ENCODE measurements at regions not wholly inside any gene's neighbourhood (a gene's known extent, or its start where the extent isn't known, plus 50 kb on each side); places are given as distances from the start of the nearest gene placed in this dataset.
"Not testable (repeated sequence)": the region's sequence is repeated elsewhere in the genome, so short reads cannot be mapped to it uniquely, and the experiment has no call there.

GRCh38 chr9:39550573-39550972 lies 195.1 kb downstream of the SPATA31A1 start:
- H2BK5ac ChIP-seq (ENCODE audit: low read depth, low read length, poor library complexity, severe bottlenecking); H3K9ac ChIP-seq (ENCODE audit: low read length); H2BK120ac ChIP-seq (ENCODE audit: low read depth, low read length); H3K9me3 ChIP-seq (ENCODE audit: control insufficient read depth, low read length); H3K36me3 ChIP-seq (ENCODE audit: control insufficient read depth in 1 of 2, insufficient read depth in 2 of 2, low read depth in 1 of 2, low read length in 2 of 2); H3K79me1 ChIP-seq (replicated peaks; ENCODE audit: low read length, poor library complexity, severe bottlenecking); H3K4me1 ChIP-seq (ENCODE audit: control insufficient read depth, insufficient read depth, low read depth, low read length); H2AFZ ChIP-seq (ENCODE audit: low read depth, low read length); H3K4ac ChIP-seq (ENCODE audit: low read depth in 1 of 2, low read length in 2 of 2); H4K8ac ChIP-seq (ENCODE audit: low read length); H4K91ac ChIP-seq (ENCODE audit: low read length); H3K4me2 ChIP-seq (ENCODE audit: low read length, poor library complexity, severe bottlenecking); H3K18ac ChIP-seq (ENCODE audit: low read depth in 1 of 2, low read length in 2 of 2); H2BK15ac ChIP-seq (ENCODE audit: low read depth, poor library complexity, severe bottlenecking); H3K14ac ChIP-seq (ENCODE audit: low read length in 2 of 2); H3K27ac ChIP-seq (ENCODE audit: low read length, poor library complexity, severe bottlenecking); H2AK5ac ChIP-seq (ENCODE audit: low read length, severe bottlenecking); H3K27me3 ChIP-seq (ENCODE audit: control insufficient read depth in 1 of 2, insufficient read depth in 1 of 2, low read length in 2 of 2); H2BK12ac ChIP-seq (ENCODE audit: low read length in 2 of 2); DNase-seq; H3K4me3 ChIP-seq (ENCODE audit: insufficient read depth in 1 of 2, low read depth in 1 of 2, low read length in 2 of 2); H3K23ac ChIP-seq (ENCODE audit: low read length in 2 of 2): not testable (repeated sequence)
- no CpG with 5 or more reads among the region's 2 CpGs for WGBS

DNA sequence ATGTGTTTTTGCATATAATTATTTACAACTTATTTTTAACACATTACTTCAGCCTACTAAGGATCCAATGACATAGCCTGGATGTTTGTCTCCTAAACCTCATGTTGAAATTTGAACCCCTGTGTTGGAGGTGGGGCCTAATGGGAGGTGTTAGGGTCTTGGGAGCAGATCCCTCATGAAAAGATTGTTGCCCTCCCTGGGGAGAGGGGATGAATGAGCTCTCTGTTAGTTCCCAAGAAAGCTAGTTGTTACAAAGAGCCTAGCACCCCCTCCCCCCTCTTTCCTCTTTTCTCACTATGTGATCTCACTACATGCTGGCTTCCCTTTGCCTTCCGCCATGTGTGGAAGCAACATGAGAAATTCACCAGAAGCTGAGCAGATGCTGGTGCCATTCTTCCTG lies 196.1 kb downstream of the SPATA31A1 start:
- not testable (repeated sequence) for H2BK12ac ChIP-seq (ENCODE audit: low read length in 2 of 2); H3K4me3 ChIP-seq (ENCODE audit: insufficient read depth in 1 of 2, low read depth in 1 of 2, low read length in 2 of 2); H3K36me3 ChIP-seq (ENCODE audit: control insufficient read depth in 1 of 2, insufficient read depth in 2 of 2, low read depth in 1 of 2, low read length in 2 of 2); H2AK5ac ChIP-seq (ENCODE audit: low read length, severe bottlenecking); H3K14ac ChIP-seq (ENCODE audit: low read length in 2 of 2); H2BK120ac ChIP-seq (ENCODE audit: low read depth, low read length); H2BK15ac ChIP-seq (ENCODE audit: low read depth, poor library complexity, severe bottlenecking); H3K4ac ChIP-seq (ENCODE audit: low read depth in 1 of 2, low read length in 2 of 2); H4K91ac ChIP-seq (ENCODE audit: low read length); H2AFZ ChIP-seq (ENCODE audit: low read depth, low read length); H3K27me3 ChIP-seq (ENCODE audit: control insufficient read depth in 1 of 2, insufficient read depth in 1 of 2, low read length in 2 of 2); DNase-seq; H3K79me1 ChIP-seq (replicated peaks; ENCODE audit: low read length, poor library complexity, severe bottlenecking); H3K9ac ChIP-seq (ENCODE audit: low read length); H4K8ac ChIP-seq (ENCODE audit: low read length); H3K18ac ChIP-seq (ENCODE audit: low read depth in 1 of 2, low read length in 2 of 2); H3K9me3 ChIP-seq (ENCODE audit: control insufficient read depth, low read length); H3K27ac ChIP-seq (ENCODE audit: low read length, poor library complexity, severe bottlenecking); H3K23ac ChIP-seq (ENCODE audit: low read length in 2 of 2); H3K4me2 ChIP-seq (ENCODE audit: low read length, poor library complexity, severe bottlenecking); H3K4me1 ChIP-seq (ENCODE audit: control insufficient read depth, insufficient read depth, low read depth, low read length); H2BK5ac ChIP-seq (ENCODE audit: low read depth, low read length, poor library complexity, severe bottlenecking)
- 100% methylated on average over 1 of the region's 1 CpG for whole genome bisulfite sequencing

DNA sequence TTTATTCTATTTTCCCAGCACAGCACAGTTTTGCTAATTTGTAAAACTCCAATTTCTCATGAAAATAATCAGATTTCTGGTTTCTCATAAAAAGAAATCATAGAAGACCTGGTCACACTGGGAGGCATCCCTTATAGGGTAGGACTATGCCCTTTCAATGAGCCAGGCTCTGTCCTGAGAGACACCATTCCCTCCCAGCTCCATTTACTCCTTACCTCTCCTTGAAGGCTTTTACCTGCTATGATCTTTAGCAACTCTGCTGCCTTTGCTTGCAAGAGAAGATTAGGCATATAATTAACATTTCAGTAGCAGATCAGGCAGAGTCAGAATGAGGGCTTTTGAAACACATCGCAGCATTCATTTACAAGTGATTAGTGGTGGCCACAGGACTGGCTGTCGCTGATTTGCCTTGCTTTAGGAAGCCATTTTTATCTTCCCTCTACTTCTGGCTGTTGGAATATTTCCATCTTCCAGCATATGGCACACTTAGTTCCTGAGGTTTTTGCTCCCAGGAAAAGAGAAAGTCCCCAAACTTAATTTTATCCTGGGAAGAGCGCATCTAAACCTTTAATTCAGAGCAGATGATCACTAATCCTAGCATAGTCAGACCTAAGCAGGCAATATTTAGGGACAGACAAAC lies 196.9 kb downstream of the SPATA31A1 start:
- H3K4me2 ChIP-seq (ENCODE audit: low read length, poor library complexity, severe bottlenecking); H3K27ac ChIP-seq (ENCODE audit: low read length, poor library complexity, severe bottlenecking); H3K9me3 ChIP-seq (ENCODE audit: control insufficient read depth, low read length); H2BK120ac ChIP-seq (ENCODE audit: low read depth, low read length); H4K91ac ChIP-seq (ENCODE audit: low read length); H3K4me3 ChIP-seq (ENCODE audit: insufficient read depth in 1 of 2, low read depth in 1 of 2, low read length in 2 of 2); H3K27me3 ChIP-seq (ENCODE audit: control insufficient read depth in 1 of 2, insufficient read depth in 1 of 2, low read length in 2 of 2); H4K8ac ChIP-seq (ENCODE audit: low read length); H3K4me1 ChIP-seq (ENCODE audit: control insufficient read depth, insufficient read depth, low read depth, low read length); H2AK5ac ChIP-seq (ENCODE audit: low read length, severe bottlenecking); H3K23ac ChIP-seq (ENCODE audit: low read length in 2 of 2); H2BK12ac ChIP-seq (ENCODE audit: low read length in 2 of 2); H3K9ac ChIP-seq (ENCODE audit: low read length); H3K14ac ChIP-seq (ENCODE audit: low read length in 2 of 2); H2BK15ac ChIP-seq (ENCODE audit: low read depth, poor library complexity, severe bottlenecking); H3K4ac ChIP-seq (ENCODE audit: low read depth in 1 of 2, low read length in 2 of 2); H3K79me1 ChIP-seq (replicated peaks; ENCODE audit: low read length, poor library complexity, severe bottlenecking); H2AFZ ChIP-seq (ENCODE audit: low read depth, low read length); H2BK5ac ChIP-seq (ENCODE audit: low read depth, low read length, poor library complexity, severe bottlenecking); DNase-seq; H3K36me3 ChIP-seq (ENCODE audit: control insufficient read depth in 1 of 2, insufficient read depth in 2 of 2, low read depth in 1 of 2, low read length in 2 of 2); H3K18ac ChIP-seq (ENCODE audit: low read depth in 1 of 2, low read length in 2 of 2): not testable (repeated sequence)
- 80% methylated on average over 1 of the region's 3 CpGs for WGBS

GRCh38 chr9:39554352-39554751 lies 198.9 kb downstream of the SPATA31A1 start:
- WGBS = no CpG with 5 or more reads among the region's 1 CpG

More at GRCh38 chr9:39554352-39554751, 198.9 kb downstream of the SPATA31A1 start:
- H3K4me3 ChIP-seq (ENCODE audit: insufficient read depth in 1 of 2, low read depth in 1 of 2, low read length in 2 of 2); H3K4me2 ChIP-seq (ENCODE audit: low read length, poor library complexity, severe bottlenecking); DNase-seq; H3K9ac ChIP-seq (ENCODE audit: low read length); H2BK5ac ChIP-seq (ENCODE audit: low read depth, low read length, poor library complexity, severe bottlenecking); H3K14ac ChIP-seq (ENCODE audit: low read length in 2 of 2); H3K27ac ChIP-seq (ENCODE audit: low read length, poor library complexity, severe bottlenecking); H3K23ac ChIP-seq (ENCODE audit: low read length in 2 of 2); H3K27me3 ChIP-seq (ENCODE audit: control insufficient read depth in 1 of 2, insufficient read depth in 1 of 2, low read length in 2 of 2); H2AFZ ChIP-seq (ENCODE audit: low read depth, low read length); H3K4me1 ChIP-seq (ENCODE audit: control insufficient read depth, insufficient read depth, low read depth, low read length); H2BK12ac ChIP-seq (ENCODE audit: low read length in 2 of 2); H2AK5ac ChIP-seq (ENCODE audit: low read length, severe bottlenecking); H3K79me1 ChIP-seq (replicated peaks; ENCODE audit: low read length, poor library complexity, severe bottlenecking); H4K8ac ChIP-seq (ENCODE audit: low read length); H3K36me3 ChIP-seq (ENCODE audit: control insufficient read depth in 1 of 2, insufficient read depth in 2 of 2, low read depth in 1 of 2, low read length in 2 of 2); H2BK120ac ChIP-seq (ENCODE audit: low read depth, low read length); H3K4ac ChIP-seq (ENCODE audit: low read depth in 1 of 2, low read length in 2 of 2); H3K18ac ChIP-seq (ENCODE audit: low read depth in 1 of 2, low read length in 2 of 2); H2BK15ac ChIP-seq (ENCODE audit: low read depth, poor library complexity, severe bottlenecking); H4K91ac ChIP-seq (ENCODE audit: low read length); H3K9me3 ChIP-seq (ENCODE audit: control insufficient read depth, low read length): not testable (repeated sequence)

All from mesenchymal stem cell (in vitro differentiated cells and primary cell).